ENCODE measurements at regions not wholly inside any gene's neighbourhood (a gene's known extent, or its start where the extent isn't known, plus 50 kb on each side); places are given as distances from the start of the nearest gene placed in this dataset.

- peak; percentile 72 for TF ChIP-seq CTCF (IDR thresholded peaks at IDR 0.05)
- no peak for TF ChIP-seq ZFX (IDR thresholded peaks at IDR 0.05; ENCODE audit: borderline replicate concordance)
- no peak overlapping the region for H3K27ac ChIP-seq
These were observed 183.0 kb downstream of the FOXL1 start for GRCh38 chr16:86761111-86762031.

- no peak overlapping the region for H3K27ac ChIP-seq
- no peak for TF ChIP-seq ZFX (IDR thresholded peaks at IDR 0.05; ENCODE audit: borderline replicate concordance)
- TF ChIP-seq CTCF (IDR thresholded peaks at IDR 0.05): no peak
These were observed 183.7 kb downstream of the FOXL1 start for GRCh38 chr16:86762095-86762494.

GRCh38 chr16:86763819-86764218, 185.5 kb downstream of the FOXL1 start:
- no peak for TF ChIP-seq CTCF (IDR thresholded peaks at IDR 0.05)
- no peak for TF ChIP-seq ZFX (IDR thresholded peaks at IDR 0.05; ENCODE audit: borderline replicate concordance)
- no peak overlapping the region for H3K27ac ChIP-seq

- H3K27ac ChIP-seq: no peak overlapping the region
- TF ChIP-seq CTCF (IDR thresholded peaks at IDR 0.05) (no peak), ZFX (IDR thresholded peaks at IDR 0.05; ENCODE audit: borderline replicate concordance) (no peak)
These were observed 186.2 kb downstream of the FOXL1 start for GRCh38 chr16:86764551-86764950.

- no peak overlapping the region for H3K27ac ChIP-seq
- no peak for TF ChIP-seq CTCF (IDR thresholded peaks at IDR 0.05)
These were observed 187.2 kb downstream of the FOXL1 start for GRCh38 chr16:86765389-86766026.

- H3K27ac ChIP-seq: no peak overlapping the region
- TF ChIP-seq CTCF (IDR thresholded peaks at IDR 0.05): no peak
- no peak for TF ChIP-seq ZFX (IDR thresholded peaks at IDR 0.05; ENCODE audit: borderline replicate concordance)
These were observed 188.4 kb downstream of the FOXL1 start for GRCh38 chr16:86766700-86767099.

GRCh38 chr16:86768228-86768791, 190.0 kb downstream of the FOXL1 start:
- TF ChIP-seq CTCF (IDR thresholded peaks at IDR 0.05) (no peak), ZFX (IDR thresholded peaks at IDR 0.05; ENCODE audit: borderline replicate concordance) (no peak)
- no peak overlapping the region for H3K27ac ChIP-seq

All from 22Rv1 (cell line).